Mucosa of descending colon (tissue), 3 donors: ENCODE measurements at regions not wholly inside any gene's neighbourhood (a gene's known extent, or its start where the extent isn't known, plus 50 kb on each side); places are given as distances from the start of the nearest gene placed in this dataset.

Source experiments
- ATAC-seq: fragments of 200-7000 bp; cut with Tn5 transposase; one replicate; pipeline ENCODE4 v1.9.1; 2020; ENCODE audit warnings: mild to moderate bottlenecking, moderate library complexity
- DNase-seq, 3 donors: peaks; one replicate each; pipeline ENCODE4 v3.0.0-alpha.2; 2020
- H3K36me3 ChIP-seq: fragments of 200-600 bp; one replicate; pipeline ENCODE4 v1.8.0; 2021; ENCODE audit warnings: low read depth, mild to moderate bottlenecking
- H3K4me1 ChIP-seq: fragments of 200-600 bp; one replicate; pipeline ENCODE4 v1.8.0; 2021; ENCODE audit warnings: low read depth, mild to moderate bottlenecking
- H3K4me3 ChIP-seq: fragments of 200-600 bp; one replicate; pipeline ENCODE4 v1.8.0; 2021; ENCODE audit warnings: mild to moderate bottlenecking
- H3K9me3 ChIP-seq: fragments of 200-600 bp; one replicate; pipeline ENCODE4 v1.8.0; 2021; ENCODE audit warnings: mild to moderate bottlenecking
- CTCF ChIP-seq: fragments of 200-600 bp; IDR thresholded peaks from one replicate; pipeline ENCODE4 v1.8.0; 2022; ENCODE audit warnings: antibody characterized with exemption, mild to moderate bottlenecking
- intact Hi-C, 2 donors: fragments of 100-400 bp; cut with DNase I in 1 of 2; cut with micrococcal nuclease in 1 of 2; formaldehyde crosslinking; loops; one replicate each; pipeline versions ENCODE4 v1.11.0 to v1.11.1; 2022; cut with DNase I, micrococcal nuclease
- donor health status: DM: no; HTN: no; CAD: no; lungs with moderate emphysema.
- donor health status: DM: no; HTN: no; CAD: no.
- donor health status: DM: no; HTN: yes; CAD: no.

GRCh38 chr5:121319292-121319691 lies 532.4 kb upstream of the FTMT start:
- Histone ChIP-seq H3K4me1 (no peaks in the 10 kb centered on the region), H3K36me3 (no peaks in the 10 kb centered on the region), H3K4me3 (no peak overlapping the region), H3K9me3 (no peaks in the 10 kb centered on the region)
- DNase-seq (no peak), ATAC-seq (no peak)
- no peak for TF ChIP-seq CTCF
- intact Hi-C loops, result no loop called here

DNA sequence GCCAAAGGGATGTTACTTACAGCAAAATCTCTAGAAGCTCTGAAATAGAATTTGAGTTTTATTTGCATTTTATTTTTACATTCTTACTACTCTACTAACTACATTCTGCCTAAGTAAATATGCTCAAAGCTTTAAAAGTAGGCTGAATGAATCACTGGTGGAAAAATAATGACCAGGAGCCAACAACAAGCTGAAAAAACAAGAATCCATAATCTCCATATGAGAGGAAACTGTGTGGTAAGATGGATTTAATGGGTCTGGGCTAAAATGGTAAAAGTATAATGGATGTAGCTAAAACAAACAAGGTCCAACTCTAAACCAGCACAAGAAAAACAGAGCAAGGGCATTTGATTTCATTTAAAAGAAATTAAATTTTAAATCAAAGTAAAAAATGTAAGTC lies 525.8 kb upstream of the FTMT start:
- intact Hi-C loops, result no loop called here
- DNase-seq (no peak), ATAC-seq (no peak)
- no peak for TF ChIP-seq CTCF
- H3K36me3 ChIP-seq, result no peaks in the 10 kb centered on the region
- H3K4me1 ChIP-seq, result no peaks in the 10 kb centered on the region
- no peak overlapping the region for H3K4me3 ChIP-seq
- no peaks in the 10 kb centered on the region for H3K9me3 ChIP-seq

- intact Hi-C loops, result no loop called here
- H3K4me1 ChIP-seq, result no peaks in the 10 kb centered on the region
- H3K9me3 ChIP-seq, result no peaks in the 10 kb centered on the region
- no peak for DNase-seq
- ATAC-seq, result no peak
- TF ChIP-seq CTCF, result no peak
- no peak overlapping the region for H3K4me3 ChIP-seq
- no peaks in the 10 kb centered on the region for H3K36me3 ChIP-seq
Observed at GRCh38 chr5:121350181-121350930, 501.3 kb upstream of the FTMT start.

DNA sequence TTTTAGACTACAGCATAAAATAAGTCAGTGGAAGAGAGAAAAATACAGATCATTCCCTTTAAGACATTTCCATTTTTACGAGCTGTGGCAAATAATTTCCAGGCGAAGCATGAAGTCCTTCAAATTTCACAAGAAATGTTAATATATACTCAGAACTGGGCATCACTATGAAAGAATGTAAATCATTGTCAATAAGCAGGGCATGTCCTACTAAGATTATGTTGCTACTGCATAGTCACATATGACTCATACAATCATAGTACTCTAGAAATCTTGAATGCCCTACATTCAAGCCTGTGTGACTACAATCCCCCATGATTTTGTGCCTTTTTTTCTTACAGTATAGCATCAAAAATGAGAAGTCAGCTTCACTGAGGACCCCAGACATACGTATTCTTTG lies 485.2 kb upstream of the FTMT start:
- ATAC-seq (no peak), DNase-seq (no peak)
- TF ChIP-seq CTCF, result no peak
- Histone ChIP-seq H3K9me3 (no peaks in the 10 kb centered on the region), H3K36me3 (no peaks in the 10 kb centered on the region), H3K4me3 (no peak overlapping the region), H3K4me1 (no peaks in the 10 kb centered on the region)
- intact Hi-C loops, result no loop called here

DNA sequence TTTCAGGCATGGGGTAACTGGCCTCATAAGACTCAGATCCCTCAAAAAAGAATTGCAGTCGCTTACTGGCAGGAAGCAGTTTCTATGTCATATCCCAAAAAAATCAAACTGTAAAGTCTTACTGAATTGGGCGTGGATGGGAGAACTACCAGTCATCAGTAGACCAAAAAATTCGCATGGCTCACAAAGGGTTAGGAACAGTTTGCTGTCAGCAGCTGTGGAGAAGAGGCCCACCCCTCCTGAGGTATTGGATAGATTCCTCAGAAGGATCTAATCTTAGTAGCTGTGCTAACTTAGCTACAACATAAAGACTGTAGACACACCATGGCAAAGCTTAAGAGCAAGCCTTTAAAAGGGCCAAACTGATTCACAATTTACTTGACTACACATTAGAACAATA lies 478.3 kb upstream of the FTMT start:
- intact Hi-C loops, result no loop called here
- Histone ChIP-seq H3K4me3 (no peak overlapping the region), H3K9me3 (no peaks in the 10 kb centered on the region), H3K36me3 (no peaks in the 10 kb centered on the region), H3K4me1 (no peaks in the 10 kb centered on the region)
- ATAC-seq (no peak), DNase-seq (no peak)
- no peak for TF ChIP-seq CTCF

- no peaks in the 10 kb centered on the region for H3K4me1 ChIP-seq
- H3K4me3 ChIP-seq, result no peak overlapping the region
- no peaks in the 10 kb centered on the region for H3K36me3 ChIP-seq
- intact Hi-C loops, result no loop called here
- ATAC-seq (no peak), DNase-seq (no peak)
- TF ChIP-seq CTCF, result no peak
- no peaks in the 10 kb centered on the region for H3K9me3 ChIP-seq
Observed at GRCh38 chr5:121377461-121377860, 474.2 kb upstream of the FTMT start.
